Adrenal gland (tissue), 5 donors: ENCODE measurements at regions not wholly inside any gene's neighbourhood (a gene's known extent, or its start where the extent isn't known, plus 50 kb on each side); places are given as distances from the start of the nearest gene placed in this dataset.

Experiments
- POLR2A ChIP-seq, 2 donors: fragments of 450-650 bp; IDR thresholded peaks; one replicate each; pipeline ENCODE4 v1.6.1; 2017; ENCODE audit warnings: antibody characterized with exemption in 2 of 2, mild to moderate bottlenecking in 2 of 2, moderate library complexity in 1 of 2
- TF ChIP-seq, protein P1 (sequence below), 6 experiments: fragments of 450-650 bp in 4 of 6; fragments of 200-600 bp in 2 of 6; sonication (generic) in 1 of 6; IDR thresholded peaks; 1 replicate in 5 of 6; 2 replicates in 1 of 6; pipeline versions ENCODE4 v1.5.1 to v1.8.0; 2016 to 2021; ENCODE audit warnings: antibody characterized with exemption in 6 of 6, mild to moderate bottlenecking in 2 of 6, moderate library complexity in 1 of 6
- donor health status: DM: no; HTN: no; CAD: no.

DNA sequence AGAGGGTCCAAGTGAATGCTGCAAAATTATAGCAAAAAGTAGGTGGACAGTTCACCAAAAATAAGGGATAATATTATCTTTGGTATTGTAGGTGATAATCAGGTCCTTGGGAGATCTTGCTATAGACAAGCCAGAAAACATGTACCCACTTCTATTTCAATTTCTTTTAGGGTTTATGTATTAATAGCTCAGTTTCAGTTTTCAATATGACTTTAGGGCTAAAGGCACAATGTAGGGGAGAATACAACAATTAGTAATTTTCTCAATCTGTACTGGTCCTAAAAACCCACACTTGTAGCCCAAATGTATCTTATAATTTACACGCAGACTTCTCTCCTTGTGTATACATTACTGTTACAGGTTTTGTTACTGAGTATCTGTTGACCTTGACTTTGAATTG is 307.0 kb upstream of the ID4 start:
- no peak for TF ChIP-seq POLR2A (IDR thresholded peaks at IDR 0.05)
- TF ChIP-seq, protein P1, sequence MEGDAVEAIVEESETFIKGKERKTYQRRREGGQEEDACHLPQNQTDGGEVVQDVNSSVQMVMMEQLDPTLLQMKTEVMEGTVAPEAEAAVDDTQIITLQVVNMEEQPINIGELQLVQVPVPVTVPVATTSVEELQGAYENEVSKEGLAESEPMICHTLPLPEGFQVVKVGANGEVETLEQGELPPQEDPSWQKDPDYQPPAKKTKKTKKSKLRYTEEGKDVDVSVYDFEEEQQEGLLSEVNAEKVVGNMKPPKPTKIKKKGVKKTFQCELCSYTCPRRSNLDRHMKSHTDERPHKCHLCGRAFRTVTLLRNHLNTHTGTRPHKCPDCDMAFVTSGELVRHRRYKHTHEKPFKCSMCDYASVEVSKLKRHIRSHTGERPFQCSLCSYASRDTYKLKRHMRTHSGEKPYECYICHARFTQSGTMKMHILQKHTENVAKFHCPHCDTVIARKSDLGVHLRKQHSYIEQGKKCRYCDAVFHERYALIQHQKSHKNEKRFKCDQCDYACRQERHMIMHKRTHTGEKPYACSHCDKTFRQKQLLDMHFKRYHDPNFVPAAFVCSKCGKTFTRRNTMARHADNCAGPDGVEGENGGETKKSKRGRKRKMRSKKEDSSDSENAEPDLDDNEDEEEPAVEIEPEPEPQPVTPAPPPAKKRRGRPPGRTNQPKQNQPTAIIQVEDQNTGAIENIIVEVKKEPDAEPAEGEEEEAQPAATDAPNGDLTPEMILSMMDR (IDR thresholded peaks at IDR 0.05): no peak
